H9 (cell line): ENCODE measurements at regions not wholly inside any gene's neighbourhood (a gene's known extent, or its start where the extent isn't known, plus 50 kb on each side); places are given as distances from the start of the nearest gene placed in this dataset.

Experiments used
- DNase-seq: peaks from one replicate; pipeline ENCODE4 v3.0.0-alpha.2; 2017
- H2AFZ ChIP-seq: one replicate; pipeline ENCODE4 v1.6.1; 2013; ENCODE audit warnings: mild to moderate bottlenecking, low read length, control low read depth, moderate library complexity
- H2AK5ac ChIP-seq: 2 replicates; pipeline ENCODE4 v1.6.1; 2013; ENCODE audit warnings: low read length, control low read depth, mixed read lengths; ENCODE audit not compliant: insufficient read length
- H2BK120ac ChIP-seq: one replicate; pipeline ENCODE4 v1.6.1; 2013; ENCODE audit warnings: low read depth, mild to moderate bottlenecking, low read length, control low read depth, inconsistent platforms; ENCODE audit not compliant: poor library complexity, severe bottlenecking
- H2BK12ac ChIP-seq: 2 replicates; pipeline ENCODE4 v1.6.1; 2013; ENCODE audit warnings: low read length, control low read depth, mixed read lengths, low read depth; ENCODE audit not compliant: insufficient read length
- H2BK15ac ChIP-seq: 2 replicates; pipeline ENCODE4 v1.6.1; 2013; ENCODE audit warnings: low read depth, low read length, control low read depth
- H2BK20ac ChIP-seq: one replicate; pipeline ENCODE4 v1.6.1; 2013; ENCODE audit warnings: low read depth, mild to moderate bottlenecking, low read length, control low read depth, inconsistent platforms; ENCODE audit not compliant: poor library complexity, severe bottlenecking
- H2BK5ac ChIP-seq: 2 replicates; pipeline ENCODE4 v1.6.1; 2013; ENCODE audit warnings: low read length, control low read depth, mixed read lengths; ENCODE audit not compliant: insufficient read length
- H3K14ac ChIP-seq: 2 replicates; pipeline ENCODE4 v1.6.1; 2013; ENCODE audit warnings: low read length, control low read depth; ENCODE audit not compliant: insufficient read depth
- H3K18ac ChIP-seq: 2 replicates; pipeline ENCODE4 v1.6.1; 2013; ENCODE audit warnings: low read depth, mild to moderate bottlenecking, mixed read lengths, low read length, control low read depth; ENCODE audit not compliant: insufficient read length
- H3K23ac ChIP-seq: 2 replicates; pipeline ENCODE4 v1.6.1; 2013; ENCODE audit warnings: low read length, control low read depth, mixed read lengths, low read depth; ENCODE audit not compliant: insufficient read length
- H3K23me2 ChIP-seq: 2 replicates; pipeline ENCODE4 v1.6.1; 2013; ENCODE audit warnings: low read depth, mild to moderate bottlenecking, mixed read lengths, low read length, control low read depth; ENCODE audit not compliant: insufficient read length, poor library complexity, severe bottlenecking
- H3K27ac ChIP-seq: 2 replicates; pipeline ENCODE4 v1.5.1; 2013; ENCODE audit warnings: low read length, control low read depth, mixed read lengths, low read depth; ENCODE audit not compliant: insufficient read length
- H3K27me3 ChIP-seq: 2 replicates; pipeline ENCODE4 v1.6.1; 2013; ENCODE audit warnings: low read length, control low read depth, inconsistent platforms; ENCODE audit not compliant: insufficient read depth
- H3K4ac ChIP-seq: 2 replicates; pipeline ENCODE4 v1.6.1; 2013; ENCODE audit warnings: low read depth, mild to moderate bottlenecking, control low read depth, inconsistent platforms, low read length, moderate library complexity
- H3K4me1 ChIP-seq: 2 replicates; pipeline ENCODE4 v1.6.1; 2013; ENCODE audit warnings: low read length, control low read depth, inconsistent platforms; ENCODE audit not compliant: insufficient read depth
- H3K4me2 ChIP-seq: 2 replicates; pipeline ENCODE4 v1.6.1; 2013; ENCODE audit warnings: low read length, control low read depth, mixed read lengths; ENCODE audit not compliant: insufficient read length, insufficient read depth
- H3K56ac ChIP-seq: 2 replicates; pipeline ENCODE4 v1.6.1; 2013; ENCODE audit warnings: low read depth, mild to moderate bottlenecking, mixed read lengths, low read length, control low read depth; ENCODE audit not compliant: insufficient read length
- H3K79me1 ChIP-seq: 2 replicates; pipeline ENCODE4 v1.6.1; 2013; ENCODE audit warnings: low read depth, mild to moderate bottlenecking, moderate library complexity, low read length, control low read depth, inconsistent platforms; ENCODE audit not compliant: insufficient read depth, poor library complexity, severe bottlenecking
- H3K79me2 ChIP-seq: 2 replicates; pipeline ENCODE4 v1.6.1; 2013; ENCODE audit warnings: low read length, control low read depth, inconsistent platforms; ENCODE audit not compliant: insufficient read depth
- H3K9ac ChIP-seq: 2 replicates; pipeline ENCODE4 v1.6.1; 2013; ENCODE audit warnings: low read length, control low read depth, mixed read lengths; ENCODE audit not compliant: insufficient read length; ENCODE audit errors: extremely low read depth
- H3K9me3 ChIP-seq: one replicate; pipeline ENCODE4 v1.6.1; 2013; ENCODE audit warnings: low read depth, low read length, inconsistent platforms; ENCODE audit not compliant: control insufficient read depth
- H3T11ph ChIP-seq: one replicate; pipeline ENCODE4 v1.6.1; 2013; ENCODE audit warnings: mild to moderate bottlenecking, low read length, control low read depth, inconsistent platforms
- H4K20me1 ChIP-seq: one replicate; pipeline ENCODE4 v1.6.1; 2013; ENCODE audit not compliant: control insufficient read depth, insufficient read length, insufficient read depth
- H4K5ac ChIP-seq: 2 replicates; pipeline ENCODE4 v1.6.1; 2013; ENCODE audit warnings: low read depth, mild to moderate bottlenecking, mixed read lengths, low read length, control low read depth; ENCODE audit not compliant: insufficient read length
- H4K8ac ChIP-seq: replicated peaks from 2 replicates; pipeline ENCODE4 v1.6.1; 2013; ENCODE audit warnings: low read length, control low read depth, mixed read lengths, low read depth; ENCODE audit not compliant: insufficient read length
- H4K91ac ChIP-seq: 2 replicates; pipeline ENCODE4 v1.6.1; 2013; ENCODE audit warnings: low read depth, mild to moderate bottlenecking, moderate library complexity, mixed read lengths, low read length, control low read depth; ENCODE audit not compliant: insufficient read length
- H3K27ac Mint-ChIP-seq, 3 experiments: 2 replicates in 2 of 3; 3 replicates in 1 of 3; pipeline ENCODE4 v1.8.0; 2020 to 2021; ENCODE audit warnings: mixed read lengths in 3 of 3, mild to moderate bottlenecking in 1 of 3, moderate library complexity in 1 of 3
- H3K27me3 Mint-ChIP-seq: 2 replicates; pipeline ENCODE4 v1.8.0; 2021; ENCODE audit warnings: low read depth, mild to moderate bottlenecking, moderate library complexity, mixed read lengths
- H3K36me3 Mint-ChIP-seq, 3 experiments: 2 replicates in 2 of 3; 3 replicates in 1 of 3; pipeline ENCODE4 v1.8.0; 2020 to 2021; ENCODE audit warnings: low read depth in 3 of 3, mixed read lengths in 3 of 3; ENCODE audit not compliant: insufficient read depth in 1 of 3
- H3K4me1 Mint-ChIP-seq, 2 experiments: 2 replicates each; pipeline ENCODE4 v1.8.0; 2020; ENCODE audit warnings: mixed read lengths in 2 of 2
- H3K4me3 Mint-ChIP-seq, 2 experiments: 2 replicates in 1 of 2; 3 replicates in 1 of 2; pipeline ENCODE4 v1.8.0; 2020 to 2021; ENCODE audit warnings: mild to moderate bottlenecking in 2 of 2, mixed read lengths in 2 of 2, moderate library complexity in 1 of 2
- H3K9me3 Mint-ChIP-seq, 2 experiments: 2 replicates in 1 of 2; 3 replicates in 1 of 2; pipeline ENCODE4 v1.8.0; 2020; ENCODE audit warnings: mild to moderate bottlenecking in 2 of 2, mixed read lengths in 2 of 2, moderate library complexity in 1 of 2
- WGBS: extraction: QIAGEN DNeasy Blood & Tissue Kit; methylation state at CpG from one replicate; pipeline ENCODE4 v1.1.7; 2013; ENCODE audit warnings: missing lambda C conversion rate, low lambda C conversion rate, mixed read lengths; ENCODE audit not compliant: insufficient read length; ENCODE audit errors: extremely low coverage; 5-methylcytosine and 5-hydroxymethylcytosine counted together
- TF ChIP-seq, protein P1 (sequence below): fragments of 200-600 bp; sonication (generic); conservative IDR thresholded peaks from 3 replicates; pipeline ENCODE4 v1.8.0; 2021; ENCODE audit warnings: antibody characterized with exemption, mild to moderate bottlenecking

- no peak overlapping the region for H3K23ac ChIP-seq
- no peak overlapping the region for H2AFZ ChIP-seq
- H3K18ac ChIP-seq, result no peak overlapping the region
- peak overlapping the region; percentile 36 for H3T11ph ChIP-seq
- no peak overlapping the region for H3K56ac ChIP-seq
- H3K4me2 ChIP-seq, result no peak overlapping the region
- Mint-ChIP-seq H3K4me1 (peaks cover 0 to 8% of the 10 kb centered on the region in 2 experiments; a peak in 1 of 4 replicates), H3K36me3 (peaks cover 0 to 3% (median 0%) of the 10 kb centered on the region in 3 experiments; a peak in 2 of 7 replicates), H3K4me3 (no peak overlapping the region), H3K9me3 (peaks cover 22 to 55% of the 10 kb centered on the region in 2 experiments), H3K27ac (no peak overlapping the region), H3K27me3 (no peaks in the 10 kb centered on the region)
- H2BK120ac ChIP-seq, result no peak overlapping the region
- H4K5ac ChIP-seq, result no peak overlapping the region
- H3K14ac ChIP-seq, result no peak overlapping the region
- no peaks in the 10 kb centered on the region for H3K23me2 ChIP-seq
- no peaks in the 10 kb centered on the region for H3K9me3 ChIP-seq
- no peaks in the 10 kb centered on the region for H4K20me1 ChIP-seq
- no CpG with 5 or more reads among the region's 7 CpGs for WGBS
- H2BK5ac ChIP-seq, result no peak overlapping the region
- no peak for DNase-seq
- TF ChIP-seq, protein P1, sequence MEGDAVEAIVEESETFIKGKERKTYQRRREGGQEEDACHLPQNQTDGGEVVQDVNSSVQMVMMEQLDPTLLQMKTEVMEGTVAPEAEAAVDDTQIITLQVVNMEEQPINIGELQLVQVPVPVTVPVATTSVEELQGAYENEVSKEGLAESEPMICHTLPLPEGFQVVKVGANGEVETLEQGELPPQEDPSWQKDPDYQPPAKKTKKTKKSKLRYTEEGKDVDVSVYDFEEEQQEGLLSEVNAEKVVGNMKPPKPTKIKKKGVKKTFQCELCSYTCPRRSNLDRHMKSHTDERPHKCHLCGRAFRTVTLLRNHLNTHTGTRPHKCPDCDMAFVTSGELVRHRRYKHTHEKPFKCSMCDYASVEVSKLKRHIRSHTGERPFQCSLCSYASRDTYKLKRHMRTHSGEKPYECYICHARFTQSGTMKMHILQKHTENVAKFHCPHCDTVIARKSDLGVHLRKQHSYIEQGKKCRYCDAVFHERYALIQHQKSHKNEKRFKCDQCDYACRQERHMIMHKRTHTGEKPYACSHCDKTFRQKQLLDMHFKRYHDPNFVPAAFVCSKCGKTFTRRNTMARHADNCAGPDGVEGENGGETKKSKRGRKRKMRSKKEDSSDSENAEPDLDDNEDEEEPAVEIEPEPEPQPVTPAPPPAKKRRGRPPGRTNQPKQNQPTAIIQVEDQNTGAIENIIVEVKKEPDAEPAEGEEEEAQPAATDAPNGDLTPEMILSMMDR, result no peak
- H2BK15ac ChIP-seq, result no peak overlapping the region
- no peak overlapping the region for H3K9ac ChIP-seq
- H2AK5ac ChIP-seq, result no peak overlapping the region
- no peak overlapping the region for H4K91ac ChIP-seq
- H3K79me2 ChIP-seq, result no peaks in the 10 kb centered on the region
- H3K79me1 ChIP-seq, result no peaks in the 10 kb centered on the region
- H4K8ac ChIP-seq, result no peak overlapping the region
- no peaks in the 10 kb centered on the region for H3K27me3 ChIP-seq
- no peak overlapping the region for H3K27ac ChIP-seq
- H3K4me1 ChIP-seq, result no peaks in the 10 kb centered on the region; the same call in 1 of the 2 replicates
- no peak overlapping the region for H2BK12ac ChIP-seq
- H3K4ac ChIP-seq, result no peak overlapping the region
- no peak overlapping the region for H2BK20ac ChIP-seq
Measured at GRCh38 chr21:25243808-25244207, 363.5 kb downstream of the MRPL39 start.
